ENCODE measurements at regions not wholly inside any gene's neighbourhood (a gene's known extent, or its start where the extent isn't known, plus 50 kb on each side); places are given as distances from the start of the nearest gene placed in this dataset.

DNA sequence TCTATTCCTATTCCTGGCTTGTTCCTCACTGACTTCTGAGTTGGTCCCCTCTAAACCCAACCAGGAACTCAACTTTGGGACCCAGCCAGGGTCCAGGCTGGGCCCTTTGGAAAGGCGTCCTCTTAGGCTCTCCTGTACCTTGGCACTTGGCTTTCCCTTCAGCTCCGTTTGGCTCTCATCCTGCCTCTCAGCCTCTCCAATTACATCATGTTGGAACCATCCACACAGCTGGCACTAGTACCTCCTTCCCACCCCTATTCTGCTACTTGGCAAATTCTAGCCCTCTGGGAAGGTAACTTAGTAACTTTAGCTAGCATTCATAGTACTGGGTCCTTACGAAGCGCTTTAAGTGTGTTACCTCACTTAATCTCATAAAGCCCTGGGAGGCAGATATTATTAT is 205.3 kb upstream of the HABP2 start:
- Histone ChIP-seq H3K4me1 (ENCODE audit: control insufficient read depth in 1 of 2, insufficient read depth in 2 of 2, low read length in 2 of 2) (no peaks in the 10 kb centered on the region), H3K4me3 (replicated peaks in 1 of 3; ENCODE audit: low read depth in 2 of 3, low read length in 3 of 3) (no peak overlapping the region), H3K36me3 (replicated peaks in 1 of 2; ENCODE audit: control insufficient read depth in 1 of 2, insufficient read depth in 2 of 2, low read length in 2 of 2) (no peaks in the 10 kb centered on the region), H3K79me2 (ENCODE audit: insufficient read depth, low read length) (no peaks in the 10 kb centered on the region), H3K9me3 (replicated peaks in 1 of 2; ENCODE audit: control insufficient read depth in 1 of 2, insufficient read depth in 1 of 2, low read length in 2 of 2) (no peaks in the 10 kb centered on the region), H3K9ac (ENCODE audit: insufficient read depth, low read length, poor library complexity, severe bottlenecking) (no peak overlapping the region), H4K20me1 (ENCODE audit: insufficient read depth, low read length) (no peaks in the 10 kb centered on the region), H3K27me3 (ENCODE audit: control insufficient read depth in 2 of 2, insufficient read depth in 2 of 2, low read length in 2 of 2) (no peaks in the 10 kb centered on the region), H3K4me2 (replicated peaks; ENCODE audit: extremely low read depth, low read length, poor library complexity, severe bottlenecking) (no peak overlapping the region), H2AFZ (ENCODE audit: insufficient read depth, low read depth, low read length, poor library complexity, severe bottlenecking) (no peak overlapping the region), H3K27ac (ENCODE audit: low read depth in 1 of 2, low read length in 2 of 2) (no peak overlapping the region)
- no peak overlapping the region for H3K27ac Mint-ChIP-seq
- TF ChIP-seq, protein P1, sequence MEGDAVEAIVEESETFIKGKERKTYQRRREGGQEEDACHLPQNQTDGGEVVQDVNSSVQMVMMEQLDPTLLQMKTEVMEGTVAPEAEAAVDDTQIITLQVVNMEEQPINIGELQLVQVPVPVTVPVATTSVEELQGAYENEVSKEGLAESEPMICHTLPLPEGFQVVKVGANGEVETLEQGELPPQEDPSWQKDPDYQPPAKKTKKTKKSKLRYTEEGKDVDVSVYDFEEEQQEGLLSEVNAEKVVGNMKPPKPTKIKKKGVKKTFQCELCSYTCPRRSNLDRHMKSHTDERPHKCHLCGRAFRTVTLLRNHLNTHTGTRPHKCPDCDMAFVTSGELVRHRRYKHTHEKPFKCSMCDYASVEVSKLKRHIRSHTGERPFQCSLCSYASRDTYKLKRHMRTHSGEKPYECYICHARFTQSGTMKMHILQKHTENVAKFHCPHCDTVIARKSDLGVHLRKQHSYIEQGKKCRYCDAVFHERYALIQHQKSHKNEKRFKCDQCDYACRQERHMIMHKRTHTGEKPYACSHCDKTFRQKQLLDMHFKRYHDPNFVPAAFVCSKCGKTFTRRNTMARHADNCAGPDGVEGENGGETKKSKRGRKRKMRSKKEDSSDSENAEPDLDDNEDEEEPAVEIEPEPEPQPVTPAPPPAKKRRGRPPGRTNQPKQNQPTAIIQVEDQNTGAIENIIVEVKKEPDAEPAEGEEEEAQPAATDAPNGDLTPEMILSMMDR (IDR thresholded peaks at IDR 0.05) = no peak
- WGBS (ENCODE audit: insufficient coverage) = 91% methylated on average over 2 of the region's 4 CpGs
- H3K36me3 Mint-ChIP-seq = no peaks in the 10 kb centered on the region
- peaks cover 2 to 6% (median 3%) of the 10 kb centered on the region in 3 donors for H3K27me3 Mint-ChIP-seq (ENCODE audit: low read depth in 3 of 3)
- DNase-seq = no peak
- H3K4me1 Mint-ChIP-seq = no peaks in the 10 kb centered on the region
- no peak overlapping the region for H3K4me3 Mint-ChIP-seq
- intact Hi-C loops (cut with micrococcal nuclease) = no loop called here
- peaks cover 0 to 3% (median 0%) of the 10 kb centered on the region in 7 donors for H3K9me3 Mint-ChIP-seq

GRCh38 chr10:113348694-113349093 is 204.2 kb upstream of the HABP2 start:
- DNase-seq = no peak
- no peaks in the 10 kb centered on the region for H3K36me3 Mint-ChIP-seq
- H3K9ac ChIP-seq (ENCODE audit: insufficient read depth, low read length, poor library complexity, severe bottlenecking) = no peak overlapping the region
- TF ChIP-seq, protein P1 (IDR thresholded peaks at IDR 0.05) = no peak
- peaks cover 2 to 7% (median 3%) of the 10 kb centered on the region in 3 donors for H3K27me3 Mint-ChIP-seq (ENCODE audit: low read depth in 3 of 3)
- no peaks in the 10 kb centered on the region for H3K36me3 ChIP-seq (replicated peaks in 1 of 2; ENCODE audit: control insufficient read depth in 1 of 2, insufficient read depth in 2 of 2, low read length in 2 of 2)
- no peaks in the 10 kb centered on the region for H3K4me1 Mint-ChIP-seq
- no peaks in the 10 kb centered on the region for H3K79me2 ChIP-seq (ENCODE audit: insufficient read depth, low read length)
- no peaks in the 10 kb centered on the region for H4K20me1 ChIP-seq (ENCODE audit: insufficient read depth, low read length)
- no peak overlapping the region for H3K4me3 Mint-ChIP-seq
- WGBS (ENCODE audit: insufficient coverage) = 97% methylated on average over 6 of the region's 7 CpGs
- intact Hi-C loops (cut with micrococcal nuclease) = no loop called here
- H3K9me3 ChIP-seq (replicated peaks in 1 of 2; ENCODE audit: control insufficient read depth in 1 of 2, insufficient read depth in 1 of 2, low read length in 2 of 2) = no peaks in the 10 kb centered on the region
- H2AFZ ChIP-seq (ENCODE audit: insufficient read depth, low read depth, low read length, poor library complexity, severe bottlenecking) = no peak overlapping the region
- no peak overlapping the region for H3K4me3 ChIP-seq (replicated peaks in 1 of 3; ENCODE audit: low read depth in 2 of 3, low read length in 3 of 3)
- H3K9me3 Mint-ChIP-seq = peaks cover 0 to 3% (median 0%) of the 10 kb centered on the region in 7 donors
- H3K4me1 ChIP-seq (ENCODE audit: control insufficient read depth in 1 of 2, insufficient read depth in 2 of 2, low read length in 2 of 2) = no peaks in the 10 kb centered on the region
- H3K27ac ChIP-seq (ENCODE audit: low read depth in 1 of 2, low read length in 2 of 2) = no peak overlapping the region
- H3K27ac Mint-ChIP-seq = no peak overlapping the region
- no peaks in the 10 kb centered on the region for H3K27me3 ChIP-seq (ENCODE audit: control insufficient read depth in 2 of 2, insufficient read depth in 2 of 2, low read length in 2 of 2)
- H3K4me2 ChIP-seq (replicated peaks; ENCODE audit: extremely low read depth, low read length, poor library complexity, severe bottlenecking) = no peak overlapping the region

Data from CD14-positive monocyte (primary cell).